ENCODE measurements at regions not wholly inside any gene's neighbourhood (a gene's known extent, or its start where the extent isn't known, plus 50 kb on each side); places are given as distances from the start of the nearest gene placed in this dataset.
"Not testable (repeated sequence)": the region's sequence is repeated elsewhere in the genome, so short reads cannot be mapped to it uniquely, and the experiment has no call there.

- DNase-seq, result not testable (repeated sequence)
Observed at GRCh38 chr10:23545866-23546265, 107.0 kb downstream of the OTUD1 start.

GRCh38 chr10:23556727-23557440 lies 118.0 kb downstream of the OTUD1 start:
- DNase-seq, result no peak

GRCh38 chr10:23557777-23558176 lies 118.9 kb downstream of the OTUD1 start:
- no peak for DNase-seq

GRCh38 chr10:23558361-23558799 lies 119.5 kb downstream of the OTUD1 start:
- no peak for DNase-seq

DNA sequence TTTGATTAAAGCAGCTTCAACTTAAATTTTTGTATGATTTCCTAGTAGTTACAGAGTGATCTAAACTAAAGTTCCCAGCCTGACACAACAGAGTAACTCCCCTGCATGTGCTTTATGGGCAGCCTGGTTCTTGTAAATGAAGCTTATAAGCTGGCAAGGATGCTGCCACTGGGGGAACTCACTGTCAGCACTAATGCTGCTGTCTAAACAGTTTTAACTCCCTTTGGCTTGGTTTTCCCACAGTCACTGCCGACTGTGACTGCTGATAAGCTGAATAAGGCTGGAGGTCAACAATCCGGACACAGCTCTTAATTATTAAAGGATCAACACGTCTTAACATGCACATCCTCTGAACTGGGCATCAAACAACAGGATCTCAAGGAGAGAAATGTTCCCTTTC lies 130.1 kb downstream of the OTUD1 start:
- no peak for DNase-seq

DNA sequence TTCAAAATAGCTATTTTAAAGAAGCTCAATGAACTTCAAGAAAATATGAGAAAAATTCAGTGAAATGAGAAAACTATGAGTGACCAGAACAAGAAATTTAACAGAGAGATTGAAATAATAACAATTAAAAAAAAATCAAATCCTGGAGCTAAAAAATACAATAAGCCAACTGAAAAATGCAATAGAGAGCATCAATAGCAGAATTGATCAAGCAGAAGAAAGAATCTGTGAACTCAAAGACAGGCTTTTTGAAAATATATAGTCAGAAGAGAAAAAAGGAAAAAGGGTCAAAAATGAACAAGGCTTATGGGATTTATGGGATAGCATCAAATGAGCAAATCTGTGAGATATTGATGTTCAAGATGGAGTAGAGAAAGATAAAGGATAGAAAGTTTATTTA lies 133.0 kb downstream of the OTUD1 start:
- DNase-seq, result no peak

GRCh38 chr10:23581906-23582450 lies 143.1 kb downstream of the OTUD1 start:
- DNase-seq, result no peak

- no peak for DNase-seq
Observed at GRCh38 chr10:23584396-23584795, 145.5 kb downstream of the OTUD1 start.

- no peak for DNase-seq
Observed at GRCh38 chr10:23585186-23585585, 146.3 kb downstream of the OTUD1 start.

GRCh38 chr10:23585666-23586065 lies 146.8 kb downstream of the OTUD1 start:
- DNase-seq, result no peak

DNA sequence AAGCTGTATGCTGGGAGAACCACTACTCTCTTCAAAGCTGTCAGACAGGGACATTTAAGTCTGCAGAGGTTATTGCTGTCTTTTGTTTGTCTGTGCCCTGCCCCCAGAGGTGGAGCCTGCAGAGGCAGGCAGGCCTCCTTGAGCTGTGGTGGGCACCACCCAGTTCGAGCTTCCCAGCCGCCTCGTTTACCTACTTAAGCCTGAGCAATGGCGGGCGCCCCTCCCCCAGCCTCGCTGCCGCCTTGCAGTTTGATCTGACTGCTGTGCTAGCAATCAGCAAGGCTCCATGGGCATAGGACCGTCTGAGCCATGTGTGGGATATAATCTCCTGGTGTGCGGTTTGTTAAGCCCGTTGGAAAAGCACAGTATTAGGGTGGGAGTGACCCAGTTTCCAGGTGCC lies 156.4 kb downstream of the OTUD1 start:
- not testable (repeated sequence) for DNase-seq

DNA sequence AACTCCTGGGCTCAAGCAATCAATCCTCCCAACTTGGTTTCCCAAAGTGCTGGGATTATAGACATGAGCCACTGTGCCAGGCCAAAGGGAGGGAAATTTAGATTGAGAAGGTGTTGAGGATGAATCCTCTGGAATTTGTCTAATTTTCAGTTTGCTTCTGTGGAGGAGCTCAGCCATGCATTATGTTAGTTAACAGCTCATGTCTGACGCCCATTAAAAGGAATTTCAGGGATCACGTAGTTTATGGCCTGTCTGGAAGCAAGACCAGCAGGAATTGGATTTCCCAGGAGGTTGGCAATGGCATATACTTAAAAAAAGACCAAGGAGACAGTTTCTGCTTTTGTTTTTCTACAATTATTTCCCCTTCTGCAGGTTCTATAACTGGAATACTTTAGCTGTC lies 165.7 kb downstream of the OTUD1 start:
- DNase-seq, result no peak

- DNase-seq, result no peak
Observed at GRCh38 chr10:23606456-23606855, 167.6 kb downstream of the OTUD1 start.

DNA sequence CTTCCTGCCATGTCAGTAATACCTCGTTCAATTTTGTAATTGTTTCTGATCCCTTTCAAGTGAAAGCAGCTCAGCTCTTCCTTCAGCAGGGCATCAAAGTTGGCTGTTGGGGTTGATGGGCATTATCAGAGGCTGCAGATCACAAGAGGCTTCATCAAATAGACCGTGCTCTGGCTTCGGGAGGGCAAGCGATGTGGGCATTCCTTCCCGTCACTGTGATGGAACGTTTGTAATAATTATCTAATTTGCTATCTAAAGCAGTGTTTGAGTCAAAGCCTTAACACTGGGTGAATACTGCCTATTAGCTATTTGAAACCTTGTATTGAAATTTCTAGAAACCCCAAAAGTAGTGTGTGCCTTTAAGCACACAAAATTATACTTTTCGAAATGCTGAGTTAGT lies 170.1 kb downstream of the OTUD1 start:
- DNase-seq, result no peak

DNA sequence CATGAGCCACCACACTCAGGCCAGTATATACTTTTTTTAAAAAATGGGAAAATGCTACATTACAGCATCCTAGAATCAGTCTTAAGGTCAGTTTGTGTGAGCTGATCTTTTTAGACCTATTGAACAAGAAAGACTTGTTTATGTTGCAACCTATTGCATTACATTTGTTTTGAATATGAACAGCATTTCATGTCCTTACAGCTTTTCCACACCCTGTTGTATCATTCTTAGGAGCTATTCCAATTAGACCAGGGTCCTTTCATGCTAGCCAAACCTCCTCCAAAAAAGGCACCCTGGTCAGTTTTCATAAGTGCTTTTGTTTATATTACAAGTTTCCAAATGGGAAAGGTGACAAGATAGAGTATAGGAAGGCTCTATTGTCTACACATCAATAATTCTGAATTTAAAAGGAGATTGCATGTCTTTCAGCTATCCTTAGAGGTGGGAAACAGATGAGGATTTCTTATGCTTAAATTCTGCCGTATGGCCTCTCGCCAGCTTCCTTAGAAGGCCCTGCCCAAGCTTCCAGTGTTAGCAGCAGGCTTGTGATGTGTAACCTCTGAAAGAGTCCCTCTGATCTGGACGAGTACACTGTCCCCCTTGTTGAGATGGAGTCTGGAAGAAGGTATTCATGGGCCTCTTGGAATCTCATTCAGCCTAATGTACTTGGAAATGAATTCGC lies 171.9 kb downstream of the OTUD1 start:
- no peak for DNase-seq

DNA sequence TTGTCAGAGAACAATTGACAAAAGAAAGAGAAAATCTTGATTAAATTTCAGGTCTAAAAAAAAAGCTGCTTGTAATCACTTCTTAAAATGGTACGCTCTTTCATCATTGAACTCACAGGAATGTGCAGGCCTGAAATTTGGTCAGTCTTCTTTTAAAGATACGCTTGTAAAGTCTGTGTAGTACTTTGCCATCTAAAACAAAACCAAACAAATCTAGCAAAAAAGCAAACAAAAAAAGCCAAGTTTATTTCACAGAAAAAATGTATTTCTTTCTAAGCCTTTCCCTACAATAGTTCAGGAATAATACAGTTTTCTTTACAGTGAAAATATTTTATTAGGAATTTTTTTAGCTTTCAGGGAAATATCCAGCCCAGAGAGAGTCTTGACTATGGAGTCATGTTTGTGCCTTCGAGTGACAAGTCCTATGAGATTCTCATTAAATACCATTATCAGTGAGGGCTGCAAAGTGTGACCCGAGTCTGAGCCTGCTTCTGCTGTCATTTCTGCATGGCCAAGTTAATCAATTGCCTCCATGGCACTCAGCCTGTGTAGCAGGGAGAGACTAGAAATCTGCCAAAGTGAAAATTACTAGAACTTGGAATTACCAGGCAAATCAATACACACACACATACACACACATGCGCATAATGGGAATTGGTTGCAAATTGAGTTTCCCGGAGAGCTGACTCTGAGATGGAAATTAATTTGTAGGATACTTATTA lies 172.6 kb downstream of the OTUD1 start:
- no peak for DNase-seq

GRCh38 chr10:23613900-23614299 lies 175.0 kb downstream of the OTUD1 start:
- no peak for DNase-seq

DNA sequence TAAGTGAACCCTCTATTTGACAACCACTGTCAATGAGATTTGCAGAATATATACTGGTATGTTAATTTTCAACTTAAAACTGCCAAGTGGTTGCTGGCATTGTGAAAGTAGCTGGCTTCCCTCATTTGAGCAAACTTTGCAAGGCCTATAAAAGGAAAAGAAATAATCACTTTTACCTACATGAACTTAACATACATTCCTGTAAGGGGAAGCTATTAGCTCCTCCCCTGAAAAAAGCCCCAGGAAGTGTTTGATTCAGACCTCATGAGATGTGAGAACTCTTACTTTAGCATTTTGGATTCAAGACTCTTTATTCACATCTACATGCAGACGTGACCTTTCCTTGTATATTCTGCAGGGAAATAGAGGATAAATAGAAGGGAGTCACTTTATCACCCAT lies 175.6 kb downstream of the OTUD1 start:
- no peak for DNase-seq

DNA sequence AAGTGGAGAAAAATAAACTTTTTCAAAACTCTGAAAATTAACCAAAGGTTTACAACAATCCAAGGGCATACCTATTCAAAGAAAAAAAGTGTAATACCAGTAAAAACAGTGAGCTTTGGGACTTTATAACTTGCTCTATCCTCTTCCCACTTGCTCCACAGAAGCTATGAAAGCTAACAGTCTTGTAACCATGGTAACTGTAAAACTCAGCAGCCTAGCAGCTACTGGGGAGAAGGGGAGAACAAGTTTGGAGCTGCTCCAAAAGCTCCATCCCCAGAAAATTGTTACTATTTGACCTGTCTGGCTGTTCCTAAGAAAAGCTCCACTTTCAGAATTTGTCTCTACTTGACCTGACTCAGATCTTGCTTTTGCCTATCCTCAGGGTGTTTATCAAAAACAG lies 191.5 kb downstream of the OTUD1 start:
- DNase-seq, result no peak

DNA sequence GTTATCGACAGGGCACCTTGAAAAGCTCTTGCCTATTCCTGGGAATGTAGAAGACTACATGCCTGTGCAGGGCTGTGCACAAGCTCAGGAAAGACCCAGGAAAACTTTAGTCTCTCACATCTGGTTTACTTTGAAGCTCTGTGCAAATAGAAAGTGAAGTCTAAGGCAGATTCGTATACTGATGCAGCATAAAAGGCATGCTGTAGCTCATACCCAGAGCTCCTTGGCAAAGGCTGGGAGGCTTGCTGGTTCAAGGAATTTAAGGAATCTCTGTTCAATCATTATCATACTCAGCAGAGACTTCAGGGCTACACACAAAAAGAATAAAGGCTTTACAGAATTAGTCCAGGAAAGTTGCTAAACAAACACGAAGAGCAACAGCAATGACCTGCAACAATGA lies 192.0 kb downstream of the OTUD1 start:
- DNase-seq, result no peak

- DNase-seq, result no peak
Observed at GRCh38 chr10:23643111-23643780, 204.4 kb downstream of the OTUD1 start.

- no peak for DNase-seq
Observed at GRCh38 chr10:23648618-23649017, 209.7 kb downstream of the OTUD1 start.

- DNase-seq, result no peak
Observed at GRCh38 chr10:23656735-23657134, 217.9 kb downstream of the OTUD1 start.
